H9 (cell line): ENCODE measurements at regions not wholly inside any gene's neighbourhood (a gene's known extent, or its start where the extent isn't known, plus 50 kb on each side); places are given as distances from the start of the nearest gene placed in this dataset.

Experiments
- DNase-seq: peaks from one replicate; pipeline ENCODE4 v3.0.0-alpha.2; 2017
- H2AFZ ChIP-seq: one replicate; pipeline ENCODE4 v1.6.1; 2013; ENCODE audit warnings: mild to moderate bottlenecking, low read length, control low read depth, moderate library complexity
- H2AK5ac ChIP-seq: 2 replicates; pipeline ENCODE4 v1.6.1; 2013; ENCODE audit warnings: low read length, control low read depth, mixed read lengths; ENCODE audit not compliant: insufficient read length
- H2BK120ac ChIP-seq: one replicate; pipeline ENCODE4 v1.6.1; 2013; ENCODE audit warnings: low read depth, mild to moderate bottlenecking, low read length, control low read depth, inconsistent platforms; ENCODE audit not compliant: poor library complexity, severe bottlenecking
- H2BK12ac ChIP-seq: 2 replicates; pipeline ENCODE4 v1.6.1; 2013; ENCODE audit warnings: low read length, control low read depth, mixed read lengths, low read depth; ENCODE audit not compliant: insufficient read length
- H2BK15ac ChIP-seq: 2 replicates; pipeline ENCODE4 v1.6.1; 2013; ENCODE audit warnings: low read depth, low read length, control low read depth
- H2BK20ac ChIP-seq: one replicate; pipeline ENCODE4 v1.6.1; 2013; ENCODE audit warnings: low read depth, mild to moderate bottlenecking, low read length, control low read depth, inconsistent platforms; ENCODE audit not compliant: poor library complexity, severe bottlenecking
- H2BK5ac ChIP-seq: 2 replicates; pipeline ENCODE4 v1.6.1; 2013; ENCODE audit warnings: low read length, control low read depth, mixed read lengths; ENCODE audit not compliant: insufficient read length
- H3K14ac ChIP-seq: 2 replicates; pipeline ENCODE4 v1.6.1; 2013; ENCODE audit warnings: low read length, control low read depth; ENCODE audit not compliant: insufficient read depth
- H3K18ac ChIP-seq: 2 replicates; pipeline ENCODE4 v1.6.1; 2013; ENCODE audit warnings: low read depth, mild to moderate bottlenecking, mixed read lengths, low read length, control low read depth; ENCODE audit not compliant: insufficient read length
- H3K23ac ChIP-seq: 2 replicates; pipeline ENCODE4 v1.6.1; 2013; ENCODE audit warnings: low read length, control low read depth, mixed read lengths, low read depth; ENCODE audit not compliant: insufficient read length
- H3K23me2 ChIP-seq: 2 replicates; pipeline ENCODE4 v1.6.1; 2013; ENCODE audit warnings: low read depth, mild to moderate bottlenecking, mixed read lengths, low read length, control low read depth; ENCODE audit not compliant: insufficient read length, poor library complexity, severe bottlenecking
- H3K27ac ChIP-seq: 2 replicates; pipeline ENCODE4 v1.5.1; 2013; ENCODE audit warnings: low read length, control low read depth, mixed read lengths, low read depth; ENCODE audit not compliant: insufficient read length
- H3K27me3 ChIP-seq: 2 replicates; pipeline ENCODE4 v1.6.1; 2013; ENCODE audit warnings: low read length, control low read depth, inconsistent platforms; ENCODE audit not compliant: insufficient read depth
- H3K4ac ChIP-seq: 2 replicates; pipeline ENCODE4 v1.6.1; 2013; ENCODE audit warnings: low read depth, mild to moderate bottlenecking, control low read depth, inconsistent platforms, low read length, moderate library complexity
- H3K4me1 ChIP-seq: 2 replicates; pipeline ENCODE4 v1.6.1; 2013; ENCODE audit warnings: low read length, control low read depth, inconsistent platforms; ENCODE audit not compliant: insufficient read depth
- H3K4me2 ChIP-seq: 2 replicates; pipeline ENCODE4 v1.6.1; 2013; ENCODE audit warnings: low read length, control low read depth, mixed read lengths; ENCODE audit not compliant: insufficient read length, insufficient read depth
- H3K56ac ChIP-seq: 2 replicates; pipeline ENCODE4 v1.6.1; 2013; ENCODE audit warnings: low read depth, mild to moderate bottlenecking, mixed read lengths, low read length, control low read depth; ENCODE audit not compliant: insufficient read length
- H3K79me1 ChIP-seq: 2 replicates; pipeline ENCODE4 v1.6.1; 2013; ENCODE audit warnings: low read depth, mild to moderate bottlenecking, moderate library complexity, low read length, control low read depth, inconsistent platforms; ENCODE audit not compliant: insufficient read depth, poor library complexity, severe bottlenecking
- H3K79me2 ChIP-seq: 2 replicates; pipeline ENCODE4 v1.6.1; 2013; ENCODE audit warnings: low read length, control low read depth, inconsistent platforms; ENCODE audit not compliant: insufficient read depth
- H3K9ac ChIP-seq: 2 replicates; pipeline ENCODE4 v1.6.1; 2013; ENCODE audit warnings: low read length, control low read depth, mixed read lengths; ENCODE audit not compliant: insufficient read length; ENCODE audit errors: extremely low read depth
- H3K9me3 ChIP-seq: one replicate; pipeline ENCODE4 v1.6.1; 2013; ENCODE audit warnings: low read depth, low read length, inconsistent platforms; ENCODE audit not compliant: control insufficient read depth
- H3T11ph ChIP-seq: one replicate; pipeline ENCODE4 v1.6.1; 2013; ENCODE audit warnings: mild to moderate bottlenecking, low read length, control low read depth, inconsistent platforms
- H4K20me1 ChIP-seq: one replicate; pipeline ENCODE4 v1.6.1; 2013; ENCODE audit not compliant: control insufficient read depth, insufficient read length, insufficient read depth
- H4K5ac ChIP-seq: 2 replicates; pipeline ENCODE4 v1.6.1; 2013; ENCODE audit warnings: low read depth, mild to moderate bottlenecking, mixed read lengths, low read length, control low read depth; ENCODE audit not compliant: insufficient read length
- H4K8ac ChIP-seq: replicated peaks from 2 replicates; pipeline ENCODE4 v1.6.1; 2013; ENCODE audit warnings: low read length, control low read depth, mixed read lengths, low read depth; ENCODE audit not compliant: insufficient read length
- H4K91ac ChIP-seq: 2 replicates; pipeline ENCODE4 v1.6.1; 2013; ENCODE audit warnings: low read depth, mild to moderate bottlenecking, moderate library complexity, mixed read lengths, low read length, control low read depth; ENCODE audit not compliant: insufficient read length
- H3K27ac Mint-ChIP-seq, 3 experiments: 2 replicates in 2 of 3; 3 replicates in 1 of 3; pipeline ENCODE4 v1.8.0; 2020 to 2021; ENCODE audit warnings: mixed read lengths in 3 of 3, mild to moderate bottlenecking in 1 of 3, moderate library complexity in 1 of 3
- H3K27me3 Mint-ChIP-seq: 2 replicates; pipeline ENCODE4 v1.8.0; 2021; ENCODE audit warnings: low read depth, mild to moderate bottlenecking, moderate library complexity, mixed read lengths
- H3K36me3 Mint-ChIP-seq, 3 experiments: 2 replicates in 2 of 3; 3 replicates in 1 of 3; pipeline ENCODE4 v1.8.0; 2020 to 2021; ENCODE audit warnings: low read depth in 3 of 3, mixed read lengths in 3 of 3; ENCODE audit not compliant: insufficient read depth in 1 of 3
- H3K4me1 Mint-ChIP-seq, 2 experiments: 2 replicates each; pipeline ENCODE4 v1.8.0; 2020; ENCODE audit warnings: mixed read lengths in 2 of 2
- H3K4me3 Mint-ChIP-seq, 2 experiments: 2 replicates in 1 of 2; 3 replicates in 1 of 2; pipeline ENCODE4 v1.8.0; 2020 to 2021; ENCODE audit warnings: mild to moderate bottlenecking in 2 of 2, mixed read lengths in 2 of 2, moderate library complexity in 1 of 2
- H3K9me3 Mint-ChIP-seq, 2 experiments: 2 replicates in 1 of 2; 3 replicates in 1 of 2; pipeline ENCODE4 v1.8.0; 2020; ENCODE audit warnings: mild to moderate bottlenecking in 2 of 2, mixed read lengths in 2 of 2, moderate library complexity in 1 of 2
- WGBS: extraction: QIAGEN DNeasy Blood & Tissue Kit; methylation state at CpG from one replicate; pipeline ENCODE4 v1.1.7; 2013; ENCODE audit warnings: missing lambda C conversion rate, low lambda C conversion rate, mixed read lengths; ENCODE audit not compliant: insufficient read length; ENCODE audit errors: extremely low coverage; 5-methylcytosine and 5-hydroxymethylcytosine counted together
- TF ChIP-seq, protein P1 (sequence below): fragments of 200-600 bp; sonication (generic); conservative IDR thresholded peaks from 3 replicates; pipeline ENCODE4 v1.8.0; 2021; ENCODE audit warnings: antibody characterized with exemption, mild to moderate bottlenecking

DNA sequence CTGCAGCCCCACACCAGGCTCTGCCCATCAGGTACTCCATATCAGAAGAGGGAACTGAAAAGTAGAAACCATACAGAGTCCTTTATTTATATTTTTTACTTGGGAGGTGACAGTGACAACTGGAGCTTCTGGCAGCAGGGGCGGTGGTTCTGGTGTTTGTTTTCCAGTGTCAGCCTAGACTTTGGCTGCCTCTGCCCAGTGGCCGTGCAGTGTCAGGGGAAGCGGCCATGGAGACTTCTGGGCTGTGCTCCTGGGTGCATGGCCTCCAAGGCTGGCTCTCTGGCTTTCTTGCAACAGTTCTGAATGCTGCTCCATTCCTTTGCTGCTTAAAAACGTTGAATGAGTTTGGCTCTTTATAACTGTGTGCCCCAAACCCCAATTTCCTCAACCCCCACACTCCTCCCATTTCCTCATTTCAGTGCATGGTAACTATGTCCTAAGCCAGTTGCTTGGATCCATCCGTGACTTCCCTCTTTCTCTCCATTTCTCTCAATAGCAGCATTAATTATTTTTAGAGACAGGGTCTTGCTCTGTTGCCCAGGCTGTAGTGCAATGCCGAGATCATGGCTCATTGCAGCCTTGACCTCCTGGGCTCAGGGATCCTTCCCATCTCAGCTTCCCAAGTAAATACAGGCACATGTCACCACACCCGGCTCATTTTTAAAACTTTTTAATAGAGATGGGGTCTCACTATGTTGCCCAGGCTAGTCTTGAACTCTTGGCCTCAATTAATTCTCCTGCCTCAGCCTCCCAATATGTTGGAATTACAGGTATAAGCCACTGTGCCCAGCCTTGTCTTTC lies 141.1 kb upstream of the SGK1 start:
- H4K91ac ChIP-seq, result no peak overlapping the region
- H3K27me3 Mint-ChIP-seq, result no peaks in the 10 kb centered on the region
- no peaks in the 10 kb centered on the region for H3K9me3 Mint-ChIP-seq
- no peaks in the 10 kb centered on the region for H3K27me3 ChIP-seq
- H2BK15ac ChIP-seq, result no peak overlapping the region
- H3K23me2 ChIP-seq, result no peaks in the 10 kb centered on the region
- H3K27ac Mint-ChIP-seq, result no peak overlapping the region; a peak in 1 of 7 replicates
- no peak overlapping the region for H2BK120ac ChIP-seq
- H3K23ac ChIP-seq, result no peak overlapping the region
- H4K8ac ChIP-seq, result no peak overlapping the region
- no peak overlapping the region for H3K56ac ChIP-seq
- H2AFZ ChIP-seq, result no peak overlapping the region
- H2BK20ac ChIP-seq, result no peak overlapping the region
- H3K4me3 Mint-ChIP-seq, result no peak overlapping the region
- no peaks in the 10 kb centered on the region for H3K79me2 ChIP-seq
- TF ChIP-seq, protein P1, sequence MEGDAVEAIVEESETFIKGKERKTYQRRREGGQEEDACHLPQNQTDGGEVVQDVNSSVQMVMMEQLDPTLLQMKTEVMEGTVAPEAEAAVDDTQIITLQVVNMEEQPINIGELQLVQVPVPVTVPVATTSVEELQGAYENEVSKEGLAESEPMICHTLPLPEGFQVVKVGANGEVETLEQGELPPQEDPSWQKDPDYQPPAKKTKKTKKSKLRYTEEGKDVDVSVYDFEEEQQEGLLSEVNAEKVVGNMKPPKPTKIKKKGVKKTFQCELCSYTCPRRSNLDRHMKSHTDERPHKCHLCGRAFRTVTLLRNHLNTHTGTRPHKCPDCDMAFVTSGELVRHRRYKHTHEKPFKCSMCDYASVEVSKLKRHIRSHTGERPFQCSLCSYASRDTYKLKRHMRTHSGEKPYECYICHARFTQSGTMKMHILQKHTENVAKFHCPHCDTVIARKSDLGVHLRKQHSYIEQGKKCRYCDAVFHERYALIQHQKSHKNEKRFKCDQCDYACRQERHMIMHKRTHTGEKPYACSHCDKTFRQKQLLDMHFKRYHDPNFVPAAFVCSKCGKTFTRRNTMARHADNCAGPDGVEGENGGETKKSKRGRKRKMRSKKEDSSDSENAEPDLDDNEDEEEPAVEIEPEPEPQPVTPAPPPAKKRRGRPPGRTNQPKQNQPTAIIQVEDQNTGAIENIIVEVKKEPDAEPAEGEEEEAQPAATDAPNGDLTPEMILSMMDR, result no peak
- no peaks in the 10 kb centered on the region for H3K79me1 ChIP-seq
- H3K4me2 ChIP-seq, result no peak overlapping the region
- H4K5ac ChIP-seq, result no peak overlapping the region
- H2BK12ac ChIP-seq, result no peak overlapping the region
- peaks cover 5% of the 10 kb centered on the region for H3K4me1 ChIP-seq
- DNase-seq, result no peak
- WGBS, result no CpG with 5 or more reads among the region's 7 CpGs
- no peak overlapping the region for H2BK5ac ChIP-seq
- H3K4ac ChIP-seq, result no peak overlapping the region
- no peak overlapping the region for H3T11ph ChIP-seq
- no peak overlapping the region for H3K18ac ChIP-seq
- no peak overlapping the region for H3K27ac ChIP-seq
- no peaks in the 10 kb centered on the region for H4K20me1 ChIP-seq
- no peak overlapping the region for H3K14ac ChIP-seq
- no peak overlapping the region for H2AK5ac ChIP-seq
- no peaks in the 10 kb centered on the region for H3K9me3 ChIP-seq
- no peak overlapping the region for H3K9ac ChIP-seq
- H3K36me3 Mint-ChIP-seq, result no peaks in the 10 kb centered on the region; a peak in 1 of 7 replicates
- peaks cover 7 to 13% of the 10 kb centered on the region in 2 experiments for H3K4me1 Mint-ChIP-seq
